ENCODE measurements at regions not wholly inside any gene's neighbourhood (a gene's known extent, or its start where the extent isn't known, plus 50 kb on each side); places are given as distances from the start of the nearest gene placed in this dataset.

GRCh38 chr11:15726893-15727519 lies 612.3 kb downstream of the INSC start:
- H3K36me3 ChIP-seq (ENCODE audit: insufficient read depth, low read length, poor library complexity, severe bottlenecking) = no peaks in the 10 kb centered on the region
- DNase-seq (ENCODE audit: low spot score) = no peak
- no TSS peak for BruUV-seq (replicated peaks)
- intact Hi-C loops (cut with micrococcal nuclease; ENCODE audit: unreplicated experiment) = no loop called here
- CTCF ChIA-PET = no interaction called here
- no peak overlapping the region for H3K27ac ChIP-seq (ENCODE audit: low read depth, low read length, poor library complexity, severe bottlenecking)
- peaks cover 4% of the 10 kb centered on the region for H3K27me3 ChIP-seq (replicated peaks; ENCODE audit: insufficient read depth, low read depth, low read length, poor library complexity)
- no peak overlapping the region for H3K4me3 ChIP-seq (ENCODE audit: low read depth, low read length, poor library complexity, severe bottlenecking)
- no peaks in the 10 kb centered on the region for H3K9me3 ChIP-seq (ENCODE audit: low read depth, low read length, poor library complexity, severe bottlenecking)
- no peaks in the 10 kb centered on the region for H3K4me1 ChIP-seq (ENCODE audit: insufficient read depth, low read length, poor library complexity, severe bottlenecking)
- TF ChIP-seq CTCF (conservative IDR thresholded peaks at IDR 0.05; ENCODE audit: low read depth, low read length) = no peak
- no peak for TF ChIP-seq EZH2 (IDR thresholded peaks at IDR 0.05; ENCODE audit: borderline replicate concordance, low read depth, low read length, poor library complexity, severe bottlenecking)
- POLR2A ChIA-PET (ENCODE audit: low non-redundant PET) = no interaction called here

- BruUV-seq (replicated peaks) = no TSS peak
- Histone ChIP-seq H3K27me3 (replicated peaks; ENCODE audit: insufficient read depth, low read depth, low read length, poor library complexity) (peaks cover 6% of the 10 kb centered on the region), H3K4me1 (ENCODE audit: insufficient read depth, low read length, poor library complexity, severe bottlenecking) (no peaks in the 10 kb centered on the region), H3K4me3 (ENCODE audit: low read depth, low read length, poor library complexity, severe bottlenecking) (no peak overlapping the region), H3K27ac (ENCODE audit: low read depth, low read length, poor library complexity, severe bottlenecking) (no peak overlapping the region), H3K9me3 (ENCODE audit: low read depth, low read length, poor library complexity, severe bottlenecking) (no peaks in the 10 kb centered on the region), H3K36me3 (ENCODE audit: insufficient read depth, low read length, poor library complexity, severe bottlenecking) (no peaks in the 10 kb centered on the region)
- POLR2A ChIA-PET (ENCODE audit: low non-redundant PET) = no interaction called here
- DNase-seq (ENCODE audit: low spot score) = no peak
- TF ChIP-seq CTCF (conservative IDR thresholded peaks at IDR 0.05; ENCODE audit: low read depth, low read length) (no peak), EZH2 (IDR thresholded peaks at IDR 0.05; ENCODE audit: borderline replicate concordance, low read depth, low read length, poor library complexity, severe bottlenecking) (no peak)
- intact Hi-C loops (cut with micrococcal nuclease; ENCODE audit: unreplicated experiment) = no loop called here
- CTCF ChIA-PET = no interaction called here
Measured at GRCh38 chr11:15727520-15727914, 612.8 kb downstream of the INSC start.

GRCh38 chr11:15728207-15728606 lies 613.5 kb downstream of the INSC start:
- BruUV-seq (replicated peaks) = no TSS peak
- intact Hi-C loops (cut with micrococcal nuclease; ENCODE audit: unreplicated experiment) = no loop called here

More at GRCh38 chr11:15728207-15728606, 613.5 kb downstream of the INSC start:
- DNase-seq (ENCODE audit: low spot score) = no peak
- ChIA-PET POLR2A (ENCODE audit: low non-redundant PET) (no interaction called here), CTCF (no interaction called here)
- Histone ChIP-seq H3K9me3 (ENCODE audit: low read depth, low read length, poor library complexity, severe bottlenecking) (no peaks in the 10 kb centered on the region), H3K27me3 (replicated peaks; ENCODE audit: insufficient read depth, low read depth, low read length, poor library complexity) (peaks cover 6% of the 10 kb centered on the region), H3K4me3 (ENCODE audit: low read depth, low read length, poor library complexity, severe bottlenecking) (no peak overlapping the region), H3K27ac (ENCODE audit: low read depth, low read length, poor library complexity, severe bottlenecking) (no peak overlapping the region), H3K4me1 (ENCODE audit: insufficient read depth, low read length, poor library complexity, severe bottlenecking) (no peaks in the 10 kb centered on the region), H3K36me3 (ENCODE audit: insufficient read depth, low read length, poor library complexity, severe bottlenecking) (no peaks in the 10 kb centered on the region)
- TF ChIP-seq EZH2 (IDR thresholded peaks at IDR 0.05; ENCODE audit: borderline replicate concordance, low read depth, low read length, poor library complexity, severe bottlenecking) = no peak
- no peak for TF ChIP-seq CTCF (conservative IDR thresholded peaks at IDR 0.05; ENCODE audit: low read depth, low read length)
